ENCODE measurements at regions not wholly inside any gene's neighbourhood (a gene's known extent, or its start where the extent isn't known, plus 50 kb on each side); places are given as distances from the start of the nearest gene placed in this dataset.
A peak's percentile ranks its signal among the peaks of the same experiment; 100 is the strongest.
"Not testable (repeated sequence)": the region's sequence is repeated elsewhere in the genome, so short reads cannot be mapped to it uniquely, and the experiment has no call there.

DNA sequence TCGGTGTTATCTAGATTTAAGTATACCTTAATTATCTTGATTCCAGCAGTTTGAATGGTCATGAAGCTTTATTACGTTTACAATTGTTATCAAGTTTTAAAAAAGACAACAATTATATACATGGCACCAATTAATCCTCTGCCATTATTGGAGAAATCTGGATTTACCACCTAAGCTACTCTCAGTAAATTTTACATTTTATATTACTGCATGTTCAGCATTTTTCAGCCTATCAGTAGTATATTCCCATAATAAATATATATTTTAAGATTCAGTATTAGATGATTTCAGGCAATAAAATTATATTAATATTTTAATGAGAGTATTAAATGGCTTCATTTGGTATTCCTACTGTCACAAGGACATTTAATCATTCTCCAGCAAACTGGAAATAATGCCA is 264.5 kb upstream of the PRDM9 start:
- DNase-seq (ENCODE audit: low read depth, low spot score) = no peak

DNA sequence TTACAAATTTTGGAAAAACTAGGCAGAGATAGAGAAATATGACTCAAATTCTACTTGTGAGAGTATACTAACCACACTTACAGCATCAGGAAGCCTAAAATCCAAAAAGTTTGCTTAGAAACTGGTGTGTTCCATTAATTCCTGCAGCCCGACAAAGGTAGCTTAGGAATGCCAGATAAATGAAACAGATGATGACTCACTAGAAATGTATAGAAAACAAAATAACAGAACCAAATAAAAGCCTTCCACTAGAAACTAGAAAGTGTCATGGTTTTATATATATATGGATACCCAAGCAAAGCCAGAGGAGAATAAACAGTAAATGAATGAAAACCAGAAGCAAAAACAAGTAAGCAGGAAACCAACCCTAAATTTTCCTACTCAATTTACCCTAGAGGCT is 272.2 kb upstream of the PRDM9 start:
- no peak for DNase-seq (ENCODE audit: low read depth, low spot score)

GRCh38 chr5:23234197-23234596 is 273.2 kb upstream of the PRDM9 start:
- peak; percentile 7 for DNase-seq (ENCODE audit: low read depth, low spot score)

DNA sequence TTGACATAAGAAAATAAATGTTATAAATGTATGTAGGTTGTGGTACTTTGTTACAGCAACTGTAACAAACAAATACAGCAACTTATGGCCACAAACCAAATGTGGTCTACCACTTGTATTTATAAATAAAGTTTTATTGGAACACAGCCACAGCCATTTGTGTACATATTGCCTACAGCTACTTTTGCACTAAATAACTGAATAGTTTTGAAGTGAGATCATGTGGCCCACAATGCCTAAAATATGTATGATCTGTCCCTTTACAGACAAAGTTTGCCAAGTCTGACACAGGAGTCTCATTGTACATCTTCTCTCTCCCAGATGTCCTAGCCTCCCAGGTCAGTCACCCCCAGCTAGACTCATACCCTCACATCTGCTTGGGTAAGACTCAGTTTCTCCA is 283.6 kb upstream of the PRDM9 start:
- no peak for DNase-seq (ENCODE audit: low read depth, low spot score)

DNA sequence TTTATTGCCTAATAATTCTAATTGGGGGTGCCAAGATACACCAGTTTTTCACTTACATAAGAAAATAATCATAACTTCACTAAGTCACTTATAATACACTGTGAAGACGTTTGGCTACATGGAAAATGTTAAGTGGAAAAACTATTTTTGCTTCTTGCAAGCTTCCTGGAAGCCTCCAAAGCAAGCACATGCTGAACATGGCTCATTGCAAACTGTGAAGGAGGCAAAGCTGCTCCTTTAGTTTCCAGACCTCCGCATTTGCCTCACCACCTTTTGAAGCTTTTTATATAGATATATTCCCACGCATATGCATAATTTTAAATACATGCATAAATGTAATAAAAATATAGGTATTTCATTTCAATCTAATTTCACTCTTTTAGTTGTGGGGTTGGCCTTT is 285.6 kb upstream of the PRDM9 start:
- DNase-seq (ENCODE audit: low read depth, low spot score) = no peak

- DNase-seq (ENCODE audit: low read depth, low spot score) = no peak
Measured at GRCh38 chr5:23217159-23217558, 290.2 kb upstream of the PRDM9 start.

- DNase-seq (ENCODE audit: low read depth, low spot score) = no peak
Measured at GRCh38 chr5:23216345-23216744, 291.1 kb upstream of the PRDM9 start.

DNA sequence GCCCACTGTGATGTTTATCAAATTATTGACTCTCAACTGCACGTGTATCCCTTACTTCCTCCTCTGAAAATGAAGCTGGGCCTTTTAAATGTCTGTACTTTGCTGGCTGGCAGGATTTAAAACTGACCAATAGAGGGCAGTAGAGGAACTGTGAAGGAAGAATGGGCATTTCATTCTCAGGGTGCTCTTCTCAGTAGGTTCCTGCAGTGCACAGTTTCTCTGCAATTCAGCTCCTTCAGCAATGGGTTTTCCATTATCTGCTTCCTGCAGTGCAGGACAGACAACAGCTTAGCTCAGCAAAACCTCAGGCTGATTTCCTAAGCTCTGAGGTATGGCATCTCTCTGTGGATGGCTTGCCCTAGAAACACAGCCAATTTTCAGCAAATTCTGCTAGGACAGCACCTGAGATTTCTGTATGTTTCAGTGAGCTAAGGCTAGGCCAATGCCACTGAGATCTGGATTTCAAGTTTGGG is 298.4 kb upstream of the PRDM9 start:
- DNase-seq (ENCODE audit: low read depth, low spot score) = no peak

GRCh38 chr5:23204111-23204510 is 303.3 kb upstream of the PRDM9 start:
- DNase-seq (ENCODE audit: low read depth, low spot score) = no peak

DNA sequence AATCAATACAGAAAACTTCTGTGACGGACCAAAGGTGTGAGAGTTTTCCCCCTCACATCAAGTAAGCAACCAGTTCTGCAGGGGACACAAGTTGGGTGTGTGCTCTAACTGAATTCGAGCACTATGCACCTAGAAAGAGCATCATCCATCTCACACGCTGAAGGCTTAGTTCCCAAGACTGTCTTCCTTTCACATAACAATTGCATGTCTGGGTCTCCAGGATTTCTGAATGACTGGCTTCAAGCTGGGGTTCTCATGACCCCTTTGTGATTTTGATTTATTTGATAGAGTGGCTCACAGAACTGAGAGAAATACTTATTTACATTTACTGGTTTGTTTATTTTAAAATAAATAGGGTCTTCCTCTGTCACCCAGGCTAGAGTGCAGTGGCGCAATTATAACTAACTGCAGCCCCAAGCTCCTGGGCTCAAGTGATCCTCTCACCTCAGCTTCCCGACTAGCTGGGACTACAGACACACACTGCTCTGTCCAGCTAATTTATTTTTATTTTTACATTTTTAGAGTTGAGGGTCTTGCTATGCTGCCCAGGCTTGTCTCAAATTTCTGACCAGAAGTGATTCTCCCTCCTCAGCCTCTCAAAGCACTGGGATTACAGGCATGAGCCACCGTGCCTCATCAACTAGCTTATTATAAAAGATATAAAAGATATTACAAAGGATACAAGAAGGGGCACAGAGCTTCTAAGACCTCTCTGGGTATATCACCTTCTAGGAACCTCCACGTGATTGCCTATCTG is 316.7 kb upstream of the CDH12 start:
- DNase-seq (ENCODE audit: low read depth, low spot score) = no peak

DNA sequence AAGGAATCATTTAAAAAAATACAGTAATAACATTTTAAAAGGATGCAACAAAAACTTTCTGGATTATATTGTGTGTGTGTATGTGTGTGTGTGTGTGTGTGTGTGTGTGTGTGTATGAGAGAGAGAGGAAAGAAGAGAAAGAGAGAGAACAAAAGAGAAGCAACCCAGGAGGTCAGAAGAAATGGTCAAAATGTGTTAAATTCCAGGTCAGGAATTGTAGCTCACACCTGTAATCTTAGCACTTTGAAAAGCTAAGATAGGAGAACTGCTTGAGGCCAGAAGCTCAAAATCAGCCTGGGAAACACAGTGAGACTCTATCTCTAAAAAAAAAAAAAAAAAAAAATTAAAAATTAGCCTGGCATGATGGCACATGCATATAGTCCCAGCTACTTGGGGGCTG is 311.8 kb upstream of the CDH12 start:
- no peak for DNase-seq (ENCODE audit: low read depth, low spot score)

DNA sequence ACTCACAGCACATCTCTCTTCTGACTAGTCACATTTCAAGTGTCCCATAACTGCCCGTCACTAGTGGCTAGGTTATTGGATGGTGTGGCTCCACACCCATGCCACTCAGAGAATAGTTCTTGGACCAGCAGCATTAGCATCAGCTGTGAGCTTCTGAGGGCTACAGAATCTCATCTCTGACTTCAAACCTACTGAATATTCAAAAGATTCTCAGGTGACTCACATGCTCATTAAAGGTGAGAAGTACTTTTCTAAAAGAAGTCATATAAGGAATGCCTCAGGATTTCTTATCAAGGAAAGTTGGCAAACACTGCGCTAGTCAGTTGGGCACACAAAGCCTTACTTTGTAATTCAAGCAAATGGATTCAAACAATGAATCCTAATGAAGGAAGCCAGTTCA is 305.0 kb upstream of the CDH12 start:
- DNase-seq (ENCODE audit: low read depth, low spot score) = no peak

GRCh38 chr5:23157716-23158115 is 304.6 kb upstream of the CDH12 start:
- DNase-seq (ENCODE audit: low read depth, low spot score) = no peak

DNA sequence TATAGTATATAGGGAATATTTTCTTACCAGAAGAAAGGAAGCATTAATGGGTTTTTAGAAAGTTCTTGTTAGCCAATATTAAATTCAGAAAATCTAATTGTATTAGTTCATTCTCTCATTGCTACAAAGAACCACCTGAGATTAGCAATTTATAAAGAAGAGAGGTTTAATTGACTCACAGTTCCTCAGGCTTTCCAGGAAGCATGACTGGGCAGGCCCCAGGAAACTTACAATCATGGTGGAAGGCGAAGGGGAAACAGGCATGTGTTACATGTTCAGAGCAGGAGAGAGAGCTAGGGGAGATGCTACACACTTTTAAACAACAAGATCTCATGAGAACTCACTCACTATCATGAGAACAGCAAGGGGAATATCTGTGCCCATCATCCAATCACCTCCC is 304.0 kb upstream of the CDH12 start:
- no peak for DNase-seq (ENCODE audit: low read depth, low spot score)

DNA sequence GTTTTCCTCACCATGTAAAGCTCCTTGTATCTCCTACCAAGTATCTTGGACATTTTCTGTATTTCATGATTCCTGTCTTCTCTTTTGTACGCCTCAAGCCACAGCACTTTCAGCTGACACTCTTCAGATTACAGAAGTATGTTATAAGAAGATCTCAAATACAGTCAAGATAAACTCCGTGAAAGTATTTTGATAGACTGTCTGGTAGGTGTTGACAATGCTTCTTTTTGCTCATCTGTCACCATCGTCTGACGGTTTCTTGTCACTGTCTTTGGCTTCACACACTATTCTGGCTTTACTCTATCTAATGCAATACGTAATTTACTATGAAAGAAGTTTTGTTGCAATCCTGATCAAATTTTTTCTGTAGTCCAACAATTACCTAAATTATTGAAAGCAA is 294.5 kb upstream of the CDH12 start:
- DNase-seq (ENCODE audit: low read depth, low spot score) = no peak

GRCh38 chr5:23146183-23146582 is 293.0 kb upstream of the CDH12 start:
- DNase-seq (ENCODE audit: low read depth, low spot score) = no peak

DNA sequence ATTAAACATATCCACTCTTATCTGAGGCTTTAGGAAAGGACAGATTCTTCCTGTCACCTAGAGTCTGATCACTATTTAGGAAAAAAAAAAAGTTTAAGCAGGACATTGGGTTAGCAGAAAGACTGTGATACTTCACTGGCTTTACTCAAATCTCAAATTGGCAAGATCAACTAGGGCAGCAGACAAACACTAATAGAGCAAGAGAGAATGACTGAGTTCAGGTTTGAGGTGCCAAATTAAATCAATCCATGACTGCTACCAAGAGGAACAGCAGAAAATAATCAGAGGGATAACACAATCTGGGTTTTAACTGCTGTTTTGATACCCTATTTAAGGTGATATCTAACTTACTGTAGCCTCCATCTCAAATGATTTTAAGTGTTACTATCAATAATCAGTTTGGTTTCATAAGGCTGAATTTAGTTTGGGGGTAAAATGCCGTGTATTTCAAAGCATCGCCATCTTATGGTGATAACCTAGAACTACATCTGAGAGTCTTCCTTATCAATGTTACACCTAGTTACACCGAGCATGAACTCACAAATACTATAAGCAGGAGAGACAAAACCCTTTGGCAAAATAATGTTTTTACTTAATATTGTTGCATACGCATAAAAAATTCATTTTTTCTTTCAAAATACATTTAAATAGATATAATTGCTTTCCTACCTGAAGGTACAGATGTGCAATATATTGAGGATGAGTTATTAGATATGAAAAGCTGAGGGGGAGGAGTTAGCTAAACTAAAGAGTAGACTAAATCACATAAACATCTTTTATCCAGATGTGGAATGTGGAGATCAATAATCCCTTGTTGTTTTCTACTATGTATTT is 286.4 kb upstream of the CDH12 start:
- no peak for DNase-seq (ENCODE audit: low read depth, low spot score)

GRCh38 chr5:23136958-23137357 is 283.8 kb upstream of the CDH12 start:
- no peak for DNase-seq (ENCODE audit: low read depth, low spot score)

DNA sequence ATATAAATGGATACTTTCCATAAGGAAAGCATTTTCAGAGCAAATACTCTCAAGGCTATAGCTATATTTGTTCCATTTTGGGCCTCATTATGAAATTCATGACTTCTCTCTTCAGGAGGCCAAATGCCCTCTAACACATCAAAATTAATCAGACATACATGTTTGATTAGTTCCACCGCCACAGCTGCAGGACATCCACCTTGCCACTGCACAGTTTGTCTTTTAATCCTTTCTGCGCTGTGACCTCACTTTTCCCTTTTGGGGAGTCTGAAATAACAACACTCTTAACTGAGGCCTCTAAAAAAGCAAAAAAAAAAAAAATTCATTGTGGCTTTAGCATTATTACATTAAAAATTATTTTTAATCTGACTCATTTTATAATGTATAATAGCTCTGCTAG is 279.1 kb upstream of the CDH12 start:
- DNase-seq (ENCODE audit: low read depth, low spot score) = no peak

GRCh38 chr5:23112237-23112636 is 259.1 kb upstream of the CDH12 start:
- no peak for DNase-seq (ENCODE audit: low read depth, low spot score)

GRCh38 chr5:23105021-23105420 is 251.9 kb upstream of the CDH12 start:
- no peak for DNase-seq (ENCODE audit: low read depth, low spot score)

GRCh38 chr5:23103566-23103965 is 250.4 kb upstream of the CDH12 start:
- DNase-seq (ENCODE audit: low read depth, low spot score) = no peak

DNA sequence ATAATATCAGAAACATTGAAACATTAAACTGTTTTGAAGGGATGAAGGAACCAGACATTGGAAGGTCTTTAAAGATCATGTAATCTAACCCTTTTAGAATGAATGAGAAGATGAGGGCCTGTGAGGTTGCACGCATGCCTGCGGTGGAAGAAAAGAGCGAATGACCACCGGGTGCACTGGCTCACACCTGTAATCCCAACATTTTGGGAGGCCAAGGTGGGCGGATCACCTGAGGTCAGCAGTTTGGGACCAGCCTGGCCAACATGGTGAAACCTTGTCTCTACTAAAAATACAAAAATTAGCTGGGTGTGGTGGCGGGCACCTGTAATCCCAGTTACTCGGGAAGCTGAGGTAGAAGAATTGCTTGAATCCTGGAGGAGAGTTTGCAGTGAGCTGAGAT is 242.3 kb upstream of the CDH12 start:
- not testable (repeated sequence) for DNase-seq (ENCODE audit: low read depth, low spot score)
